Hepatocyte (in vitro differentiated cells): ENCODE measurements at regions not wholly inside any gene's neighbourhood (a gene's known extent, or its start where the extent isn't known, plus 50 kb on each side); places are given as distances from the start of the nearest gene placed in this dataset.
A peak's percentile ranks its signal among the peaks of the same experiment; 100 is the strongest.

Experiments used
- EZH2 ChIP-seq: fragments of 200-600 bp; sonication (generic); IDR thresholded peaks from 2 replicates; pipeline ENCODE4 v1.6.1; 2016; ENCODE audit warnings: antibody characterized with exemption, mild to moderate bottlenecking, borderline replicate concordance
- EZH2phosphoT487 ChIP-seq: fragments of 200-600 bp; sonication (generic); IDR thresholded peaks from one replicate; pipeline ENCODE4 v1.6.1; 2018; ENCODE audit warnings: antibody characterized with exemption, mild to moderate bottlenecking, low read depth, moderate library complexity; ENCODE audit not compliant: unreplicated experiment, severe bottlenecking
- TF ChIP-seq, protein P1 (sequence below): fragments of 200-600 bp; sonication (generic); IDR thresholded peaks from 2 replicates; pipeline ENCODE4 v1.5.1; 2016; ENCODE audit warnings: antibody characterized with exemption, mild to moderate bottlenecking; ENCODE audit not compliant: poor library complexity

DNA sequence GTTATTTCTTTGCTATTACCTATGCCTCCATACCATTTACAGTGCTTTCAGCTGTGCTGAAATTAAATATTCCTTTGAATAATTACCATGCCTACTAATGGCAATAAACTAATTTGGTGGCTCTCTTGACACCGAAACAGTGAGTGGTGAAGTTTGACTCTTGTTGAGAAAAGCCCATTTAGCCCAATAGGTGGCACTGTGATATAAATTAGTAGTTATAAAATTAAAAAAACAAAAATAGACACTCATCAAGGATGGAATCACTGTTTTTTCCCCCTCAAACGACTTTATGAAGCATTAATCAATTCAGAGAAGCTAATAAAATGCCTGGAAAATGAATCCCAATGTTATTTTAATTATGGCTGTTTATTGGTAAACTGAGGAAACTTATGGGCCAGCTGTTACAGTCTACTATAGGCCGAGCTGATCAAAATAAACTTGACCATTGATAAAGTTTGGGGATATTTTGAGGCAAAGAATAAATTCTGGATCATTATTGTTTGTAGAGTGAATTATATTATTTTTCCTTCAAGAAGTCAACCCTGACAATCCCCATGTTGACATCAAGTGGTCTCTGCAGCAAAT lies 339.6 kb downstream of the TRIB2 start:
- TF ChIP-seq, protein P1, sequence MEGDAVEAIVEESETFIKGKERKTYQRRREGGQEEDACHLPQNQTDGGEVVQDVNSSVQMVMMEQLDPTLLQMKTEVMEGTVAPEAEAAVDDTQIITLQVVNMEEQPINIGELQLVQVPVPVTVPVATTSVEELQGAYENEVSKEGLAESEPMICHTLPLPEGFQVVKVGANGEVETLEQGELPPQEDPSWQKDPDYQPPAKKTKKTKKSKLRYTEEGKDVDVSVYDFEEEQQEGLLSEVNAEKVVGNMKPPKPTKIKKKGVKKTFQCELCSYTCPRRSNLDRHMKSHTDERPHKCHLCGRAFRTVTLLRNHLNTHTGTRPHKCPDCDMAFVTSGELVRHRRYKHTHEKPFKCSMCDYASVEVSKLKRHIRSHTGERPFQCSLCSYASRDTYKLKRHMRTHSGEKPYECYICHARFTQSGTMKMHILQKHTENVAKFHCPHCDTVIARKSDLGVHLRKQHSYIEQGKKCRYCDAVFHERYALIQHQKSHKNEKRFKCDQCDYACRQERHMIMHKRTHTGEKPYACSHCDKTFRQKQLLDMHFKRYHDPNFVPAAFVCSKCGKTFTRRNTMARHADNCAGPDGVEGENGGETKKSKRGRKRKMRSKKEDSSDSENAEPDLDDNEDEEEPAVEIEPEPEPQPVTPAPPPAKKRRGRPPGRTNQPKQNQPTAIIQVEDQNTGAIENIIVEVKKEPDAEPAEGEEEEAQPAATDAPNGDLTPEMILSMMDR, result peak; percentile 53
- no peak for TF ChIP-seq EZH2phosphoT487
- TF ChIP-seq EZH2, result no peak
